HFF-Myc (cell line): ENCODE measurements at regions not wholly inside any gene's neighbourhood (a gene's known extent, or its start where the extent isn't known, plus 50 kb on each side); places are given as distances from the start of the nearest gene placed in this dataset.

Source experiments
- DNase-seq: peaks from one replicate; pipeline ENCODE4 v3.0.0-alpha.2; 2011; ENCODE audit warnings: low read depth; ENCODE audit errors: extremely low read depth
- H3K4me3 ChIP-seq: replicated peaks from 2 replicates; pipeline ENCODE4 v1.5.1; 2011; ENCODE audit warnings: low read depth, mild to moderate bottlenecking, control low read depth, low read length
- TF ChIP-seq, protein P1 (sequence below): IDR thresholded peaks from 2 replicates; pipeline ENCODE4 v1.5.1; 2012; ENCODE audit warnings: mild to moderate bottlenecking, low read depth, low read length, control low read depth; ENCODE audit errors: missing control alignments

DNA sequence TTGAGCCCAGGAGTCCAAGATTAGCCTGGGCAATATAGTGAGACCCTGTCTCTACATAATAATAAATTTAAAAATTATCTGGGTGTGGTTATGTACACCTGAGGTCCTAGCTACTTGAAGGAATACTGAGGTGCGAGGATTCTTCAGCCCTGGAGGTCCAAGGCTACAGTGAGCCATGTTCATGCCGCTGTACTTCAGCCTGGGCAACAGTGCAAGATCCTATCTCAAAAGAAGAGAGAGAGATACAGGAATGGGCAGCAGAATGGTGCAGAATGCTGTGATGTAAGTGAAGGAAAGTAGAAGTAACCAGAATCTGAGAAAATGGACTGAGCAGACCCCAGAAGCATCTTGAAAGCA, 62.7 kb upstream of the EXOC4 start:
- TF ChIP-seq, protein P1, sequence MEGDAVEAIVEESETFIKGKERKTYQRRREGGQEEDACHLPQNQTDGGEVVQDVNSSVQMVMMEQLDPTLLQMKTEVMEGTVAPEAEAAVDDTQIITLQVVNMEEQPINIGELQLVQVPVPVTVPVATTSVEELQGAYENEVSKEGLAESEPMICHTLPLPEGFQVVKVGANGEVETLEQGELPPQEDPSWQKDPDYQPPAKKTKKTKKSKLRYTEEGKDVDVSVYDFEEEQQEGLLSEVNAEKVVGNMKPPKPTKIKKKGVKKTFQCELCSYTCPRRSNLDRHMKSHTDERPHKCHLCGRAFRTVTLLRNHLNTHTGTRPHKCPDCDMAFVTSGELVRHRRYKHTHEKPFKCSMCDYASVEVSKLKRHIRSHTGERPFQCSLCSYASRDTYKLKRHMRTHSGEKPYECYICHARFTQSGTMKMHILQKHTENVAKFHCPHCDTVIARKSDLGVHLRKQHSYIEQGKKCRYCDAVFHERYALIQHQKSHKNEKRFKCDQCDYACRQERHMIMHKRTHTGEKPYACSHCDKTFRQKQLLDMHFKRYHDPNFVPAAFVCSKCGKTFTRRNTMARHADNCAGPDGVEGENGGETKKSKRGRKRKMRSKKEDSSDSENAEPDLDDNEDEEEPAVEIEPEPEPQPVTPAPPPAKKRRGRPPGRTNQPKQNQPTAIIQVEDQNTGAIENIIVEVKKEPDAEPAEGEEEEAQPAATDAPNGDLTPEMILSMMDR = no peak
- no peak for DNase-seq
- H3K4me3 ChIP-seq = no peak overlapping the region

DNA sequence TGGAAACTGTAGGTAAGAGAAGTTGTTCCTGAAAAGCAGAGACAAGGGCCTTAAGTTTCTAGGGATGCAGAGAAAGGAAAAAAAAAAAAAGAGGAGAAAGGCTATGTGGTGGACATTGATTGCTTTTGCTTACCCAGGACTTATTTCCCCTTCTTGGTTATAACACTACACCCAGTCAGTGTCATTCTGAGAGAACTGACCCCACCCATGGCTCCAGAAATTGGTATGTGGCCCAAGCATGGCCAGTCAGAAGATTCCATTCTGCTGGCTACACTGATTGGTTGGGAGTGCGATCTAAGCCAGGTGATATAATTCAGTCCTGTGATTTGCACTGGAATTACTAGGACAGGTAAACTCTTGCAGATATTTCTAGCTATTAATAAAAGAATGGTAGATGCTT, 62.2 kb upstream of the EXOC4 start:
- DNase-seq = no peak
- TF ChIP-seq, protein P1 = no peak
- no peak overlapping the region for H3K4me3 ChIP-seq

DNA sequence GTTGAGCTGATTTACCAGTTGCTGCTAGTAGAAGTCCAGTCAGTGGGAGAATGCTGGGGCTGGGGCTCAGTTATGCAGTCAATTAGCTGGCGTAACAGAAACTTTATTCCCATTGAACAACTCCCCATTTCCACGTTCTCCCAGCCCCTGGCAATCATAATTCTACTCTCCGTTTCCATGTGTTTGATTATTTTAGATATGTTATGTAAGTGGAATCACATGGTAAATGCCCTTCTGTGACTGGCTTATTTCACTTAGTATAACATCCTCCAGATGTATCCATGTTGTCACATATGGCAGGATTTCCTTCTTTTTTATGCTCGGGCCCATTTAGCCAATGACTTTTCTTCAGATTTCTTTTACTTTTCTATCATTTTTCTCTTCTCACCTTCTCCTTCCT, 61.1 kb upstream of the EXOC4 start:
- DNase-seq = no peak
- TF ChIP-seq, protein P1 = no peak

GRCh38 chr7:133195868-133196267, 57.0 kb upstream of the EXOC4 start:
- TF ChIP-seq, protein P1 = no peak
- H3K4me3 ChIP-seq = no peak overlapping the region
- no peak for DNase-seq

More for the DNA sequence above, 61.1 kb upstream of the EXOC4 start:
- no peak overlapping the region for H3K4me3 ChIP-seq

DNA sequence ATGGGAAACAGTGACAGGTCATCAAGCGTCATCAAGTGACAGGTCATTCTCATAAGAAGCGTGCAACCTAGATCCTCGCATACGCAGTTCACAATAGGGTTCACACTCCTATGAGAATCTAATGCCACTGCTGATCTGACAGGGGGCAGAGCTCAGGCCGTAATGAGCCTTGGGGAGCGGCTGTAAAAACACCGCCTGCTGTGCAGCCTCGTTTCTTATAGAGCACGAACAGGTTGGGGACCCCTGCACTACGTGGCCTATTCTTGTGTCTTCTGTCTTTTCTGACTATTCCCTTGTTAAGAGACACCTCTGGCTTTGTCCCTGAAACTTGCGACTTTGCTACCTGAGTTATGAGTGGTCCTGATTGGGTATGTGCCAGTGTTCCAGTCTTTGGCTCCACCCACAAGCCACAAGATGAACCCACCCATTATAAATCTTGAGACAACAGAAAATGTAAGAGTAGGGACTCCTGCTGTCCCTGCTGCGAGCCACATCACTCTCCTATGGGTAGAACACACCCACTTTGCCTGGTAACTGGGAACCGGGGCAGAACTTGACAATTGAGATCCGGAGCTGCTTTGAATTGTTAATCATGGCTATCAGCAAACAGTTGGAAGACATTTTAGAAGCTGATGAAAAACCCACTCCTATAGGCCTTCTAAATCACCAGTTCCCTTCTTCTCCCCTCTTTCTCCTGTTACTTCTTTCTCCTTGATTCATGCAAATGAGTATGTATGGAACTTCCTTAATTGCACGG, 55.8 kb upstream of the EXOC4 start:
- DNase-seq = no peak
- H3K4me3 ChIP-seq = no peak overlapping the region
- TF ChIP-seq, protein P1 = no peak

GRCh38 chr7:133197972-133198544, 54.8 kb upstream of the EXOC4 start:
- TF ChIP-seq, protein P1 = no peak
- H3K4me3 ChIP-seq = no peak overlapping the region
- no peak for DNase-seq
